ENCODE measurements at regions not wholly inside any gene's neighbourhood (a gene's known extent, or its start where the extent isn't known, plus 50 kb on each side); places are given as distances from the start of the nearest gene placed in this dataset.

DNA sequence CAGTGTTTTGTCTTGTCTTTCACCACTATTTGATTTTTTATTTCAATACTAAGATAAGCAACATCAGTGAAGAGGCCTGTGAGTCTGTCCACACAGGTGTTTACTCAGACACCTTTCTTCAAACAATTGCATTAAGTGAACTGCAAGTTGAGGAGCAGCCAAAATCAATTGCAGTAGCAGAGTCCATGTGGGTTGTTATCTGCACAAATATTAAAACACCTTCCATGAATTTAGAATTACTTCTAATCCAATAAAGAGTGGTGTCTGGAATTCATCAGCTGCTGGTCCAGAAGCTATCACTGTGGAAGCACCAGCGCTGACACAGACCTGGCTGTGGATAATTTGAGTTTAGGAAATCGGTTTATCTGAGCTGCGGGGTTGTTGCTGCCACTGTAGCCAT, 83.5 kb upstream of the FAT3 start:
- Histone ChIP-seq H3K27me3 (no peaks in the 10 kb centered on the region), H3K9me3 (peaks cover 0 to 3% of the 10 kb centered on the region in 2 donors), H3K4me1 (no peaks in the 10 kb centered on the region), H3K27ac (no peak overlapping the region), H3K36me3 (no peaks in the 10 kb centered on the region), H3K4me3 (no peak overlapping the region)
- TF ChIP-seq, protein P1, sequence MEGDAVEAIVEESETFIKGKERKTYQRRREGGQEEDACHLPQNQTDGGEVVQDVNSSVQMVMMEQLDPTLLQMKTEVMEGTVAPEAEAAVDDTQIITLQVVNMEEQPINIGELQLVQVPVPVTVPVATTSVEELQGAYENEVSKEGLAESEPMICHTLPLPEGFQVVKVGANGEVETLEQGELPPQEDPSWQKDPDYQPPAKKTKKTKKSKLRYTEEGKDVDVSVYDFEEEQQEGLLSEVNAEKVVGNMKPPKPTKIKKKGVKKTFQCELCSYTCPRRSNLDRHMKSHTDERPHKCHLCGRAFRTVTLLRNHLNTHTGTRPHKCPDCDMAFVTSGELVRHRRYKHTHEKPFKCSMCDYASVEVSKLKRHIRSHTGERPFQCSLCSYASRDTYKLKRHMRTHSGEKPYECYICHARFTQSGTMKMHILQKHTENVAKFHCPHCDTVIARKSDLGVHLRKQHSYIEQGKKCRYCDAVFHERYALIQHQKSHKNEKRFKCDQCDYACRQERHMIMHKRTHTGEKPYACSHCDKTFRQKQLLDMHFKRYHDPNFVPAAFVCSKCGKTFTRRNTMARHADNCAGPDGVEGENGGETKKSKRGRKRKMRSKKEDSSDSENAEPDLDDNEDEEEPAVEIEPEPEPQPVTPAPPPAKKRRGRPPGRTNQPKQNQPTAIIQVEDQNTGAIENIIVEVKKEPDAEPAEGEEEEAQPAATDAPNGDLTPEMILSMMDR (IDR thresholded peaks at IDR 0.05) = no peak
- DNase-seq (ENCODE audit: low spot score in 2 of 2) = no peak
- intact Hi-C loops (cut with DNase I) = no loop called here

DNA sequence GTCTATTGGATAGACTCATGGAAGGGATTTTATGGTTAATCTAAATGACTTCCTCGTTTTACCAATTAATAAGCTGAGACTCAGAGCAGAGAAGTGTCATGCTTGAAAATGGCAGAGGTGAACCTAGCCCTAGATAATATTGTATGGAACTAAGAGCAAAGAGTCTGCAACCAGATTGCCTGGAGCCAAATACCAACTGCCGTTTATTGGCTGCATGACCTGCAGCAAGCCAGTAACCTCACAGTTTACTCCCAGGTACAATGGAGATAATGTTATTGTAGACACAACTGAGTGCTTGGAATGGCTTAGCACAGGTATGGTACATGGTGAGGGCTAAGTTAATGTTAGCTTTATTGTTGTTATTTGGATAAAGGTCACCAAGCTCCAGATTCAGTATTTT, 84.6 kb upstream of the FAT3 start:
- Histone ChIP-seq H3K36me3 (no peaks in the 10 kb centered on the region), H3K4me3 (no peak overlapping the region), H3K9me3 (peaks cover 0 to under 1% of the 10 kb centered on the region in 2 donors), H3K27me3 (no peaks in the 10 kb centered on the region), H3K4me1 (no peaks in the 10 kb centered on the region), H3K27ac (no peak overlapping the region)
- intact Hi-C loops (cut with DNase I) = no loop called here
- TF ChIP-seq, protein P1 (IDR thresholded peaks at IDR 0.05) = no peak
- no peak for DNase-seq (ENCODE audit: low spot score in 2 of 2)

DNA sequence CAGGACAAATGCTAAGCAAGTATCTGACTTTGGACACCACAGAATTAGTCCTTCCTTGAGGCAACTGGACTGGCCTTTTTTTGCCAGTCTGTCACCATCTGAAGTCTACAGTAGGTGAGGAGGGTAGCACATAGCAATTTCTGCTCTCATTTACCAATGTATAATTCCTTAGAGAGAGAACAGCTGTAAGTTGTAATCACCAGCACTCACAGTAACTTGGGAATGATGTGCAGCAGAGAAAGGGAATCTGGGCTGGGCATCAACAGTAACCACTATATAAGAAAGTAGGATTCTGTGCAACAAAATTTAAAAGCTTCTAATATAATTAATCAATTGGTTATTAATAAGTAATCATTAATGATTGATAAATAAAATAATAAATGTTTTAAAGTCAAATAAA, 86.3 kb upstream of the FAT3 start:
- intact Hi-C loops (cut with DNase I) = no loop called here
- DNase-seq (ENCODE audit: low spot score in 2 of 2) = no peak
- no peak overlapping the region for H3K27ac ChIP-seq

DNA sequence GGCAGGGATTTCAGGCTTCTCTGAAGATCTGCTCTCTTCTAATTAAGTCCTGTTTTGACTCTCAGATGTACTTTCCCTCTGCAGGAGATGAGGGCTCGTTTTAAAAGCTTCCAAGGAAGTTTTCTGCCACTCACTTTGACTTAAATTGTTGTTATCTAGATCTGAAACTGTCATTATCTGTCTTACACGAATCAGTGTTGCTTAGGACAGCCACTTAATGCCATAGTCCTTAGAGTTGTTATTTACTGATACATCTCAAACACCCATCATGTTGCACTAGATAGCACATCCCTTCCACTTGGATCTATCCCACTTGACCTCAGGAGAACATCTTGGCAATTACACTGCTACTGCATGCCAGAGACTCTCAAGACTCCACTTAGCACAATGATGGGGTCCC, 86.9 kb upstream of the FAT3 start:
- no peaks in the 10 kb centered on the region for H3K9me3 ChIP-seq
- H3K36me3 ChIP-seq = no peaks in the 10 kb centered on the region
- TF ChIP-seq, protein P1 (IDR thresholded peaks at IDR 0.05) = no peak
- intact Hi-C loops (cut with DNase I) = no loop called here
- no peaks in the 10 kb centered on the region for H3K4me1 ChIP-seq
- H3K27ac ChIP-seq = no peak overlapping the region
- no peak overlapping the region for H3K4me3 ChIP-seq
- no peak for DNase-seq (ENCODE audit: low spot score in 2 of 2)
- H3K27me3 ChIP-seq = no peaks in the 10 kb centered on the region

More for the DNA sequence above, 86.3 kb upstream of the FAT3 start:
- Histone ChIP-seq H3K4me3 (no peak overlapping the region), H3K9me3 (no peaks in the 10 kb centered on the region), H3K36me3 (no peaks in the 10 kb centered on the region), H3K4me1 (no peaks in the 10 kb centered on the region), H3K27me3 (no peaks in the 10 kb centered on the region)
- TF ChIP-seq, protein P1 (IDR thresholded peaks at IDR 0.05) = no peak

DNA sequence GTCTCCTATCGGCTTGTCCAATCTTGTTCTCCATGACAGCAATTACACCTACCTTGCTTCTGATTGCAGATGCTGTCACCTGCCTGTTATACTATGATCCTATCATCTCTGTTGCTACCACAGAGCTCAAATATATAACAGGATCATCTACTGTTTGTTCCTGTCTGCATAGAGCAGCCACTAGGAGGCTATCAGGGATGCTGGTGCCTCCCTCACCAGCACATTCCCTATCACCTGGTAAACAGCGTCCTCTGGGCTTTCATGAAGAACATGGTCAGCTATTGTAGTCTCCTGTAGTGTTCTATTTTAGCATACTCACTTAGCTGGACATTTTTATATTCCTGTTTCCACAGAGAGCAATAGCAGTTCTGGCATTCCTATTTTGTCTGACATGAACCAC, 87.8 kb upstream of the FAT3 start:
- no peaks in the 10 kb centered on the region for H3K4me1 ChIP-seq
- no peaks in the 10 kb centered on the region for H3K36me3 ChIP-seq
- H3K4me3 ChIP-seq = no peak overlapping the region
- TF ChIP-seq, protein P1 (IDR thresholded peaks at IDR 0.05) = no peak
- H3K9me3 ChIP-seq = no peaks in the 10 kb centered on the region
- H3K27me3 ChIP-seq = no peaks in the 10 kb centered on the region
- H3K27ac ChIP-seq = no peak overlapping the region
- no peak for DNase-seq (ENCODE audit: low spot score in 2 of 2)
- intact Hi-C loops (cut with DNase I) = no loop called here

DNA sequence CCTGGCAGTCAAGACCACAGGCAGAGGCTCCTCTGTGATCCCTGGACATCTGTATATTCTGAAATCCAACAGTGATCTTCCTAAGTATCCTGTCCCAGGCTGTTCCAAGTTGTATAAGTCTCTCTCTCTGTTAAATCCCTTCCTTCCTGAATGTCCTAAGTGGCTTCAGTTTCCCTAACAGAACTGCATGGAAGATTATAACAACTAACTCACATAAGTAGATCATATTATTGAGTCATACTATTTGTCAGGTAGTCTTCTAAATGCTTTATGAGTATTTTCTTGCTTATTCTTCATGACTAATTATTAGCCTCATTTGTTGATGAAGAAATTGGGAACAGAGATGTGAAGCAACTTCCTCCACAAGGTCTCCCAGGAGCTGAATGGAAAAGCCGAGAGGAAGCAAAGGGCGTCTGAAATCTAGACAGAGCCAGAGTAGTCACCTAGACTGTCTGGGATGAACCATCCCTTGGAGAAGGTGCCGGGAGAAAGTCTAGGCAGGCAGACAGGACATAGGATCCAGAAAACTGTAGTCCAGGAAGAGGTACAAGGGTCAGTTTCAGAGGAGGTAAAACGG, 93.2 kb upstream of the FAT3 start:
- intact Hi-C loops (cut with DNase I) = no loop called here
- TF ChIP-seq, protein P1 (IDR thresholded peaks at IDR 0.05) = no peak

More for the DNA sequence above, 93.2 kb upstream of the FAT3 start:
- H3K9me3 ChIP-seq = no peaks in the 10 kb centered on the region
- H3K4me1 ChIP-seq = no peaks in the 10 kb centered on the region
- H3K27ac ChIP-seq = no peak overlapping the region
- H3K27me3 ChIP-seq = no peaks in the 10 kb centered on the region
- no peak for DNase-seq (ENCODE audit: low spot score in 2 of 2)
- H3K4me3 ChIP-seq = no peak overlapping the region
- no peaks in the 10 kb centered on the region for H3K36me3 ChIP-seq

Measured in ascending aorta (tissue), 2 donors.